Fibroblast of pulmonary artery (primary cell): ENCODE measurements at regions not wholly inside any gene's neighbourhood (a gene's known extent, or its start where the extent isn't known, plus 50 kb on each side); places are given as distances from the start of the nearest gene placed in this dataset.

Experiments
- DNase-seq: peaks from one replicate; pipeline ENCODE4 v3.0.0-alpha.2; 2010; ENCODE audit warnings: low read depth
- H3K4me3 ChIP-seq: replicated peaks from 2 replicates; pipeline ENCODE4 v1.5.1; 2011; ENCODE audit warnings: low read depth, mild to moderate bottlenecking, control low read depth, low read length, moderate library complexity
- CTCF ChIP-seq: IDR thresholded peaks from 2 replicates; pipeline ENCODE4 v1.5.1; 2011; ENCODE audit warnings: mild to moderate bottlenecking, control low read depth, low read length, inconsistent platforms; ENCODE audit errors: missing control alignments

GRCh38 chr9:14418301-14418940 lies 104.5 kb upstream of the NFIB start:
- H3K4me3 ChIP-seq: no peak overlapping the region
- peak; percentile 47 for DNase-seq
- no peak for TF ChIP-seq CTCF

DNA sequence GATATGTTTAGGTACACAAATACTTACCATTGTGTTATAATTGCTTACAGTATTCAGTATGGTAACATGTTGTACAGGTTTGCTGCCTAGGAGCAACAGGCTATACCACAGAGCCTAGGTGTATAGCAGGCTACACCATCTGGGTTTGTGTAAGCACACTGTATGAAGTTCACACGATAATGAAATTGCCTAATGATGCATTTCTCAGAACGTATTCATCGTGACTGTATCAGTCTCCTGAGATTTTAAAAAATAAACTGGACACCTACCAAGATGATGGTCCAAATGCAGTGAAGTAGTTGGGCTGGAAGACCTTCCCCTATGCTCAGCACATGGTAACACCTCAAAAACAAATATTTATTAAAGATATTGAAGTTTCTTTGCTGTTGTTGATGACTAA lies 103.3 kb upstream of the NFIB start:
- no peak overlapping the region for H3K4me3 ChIP-seq
- DNase-seq: peak; percentile 65
- no peak for TF ChIP-seq CTCF

DNA sequence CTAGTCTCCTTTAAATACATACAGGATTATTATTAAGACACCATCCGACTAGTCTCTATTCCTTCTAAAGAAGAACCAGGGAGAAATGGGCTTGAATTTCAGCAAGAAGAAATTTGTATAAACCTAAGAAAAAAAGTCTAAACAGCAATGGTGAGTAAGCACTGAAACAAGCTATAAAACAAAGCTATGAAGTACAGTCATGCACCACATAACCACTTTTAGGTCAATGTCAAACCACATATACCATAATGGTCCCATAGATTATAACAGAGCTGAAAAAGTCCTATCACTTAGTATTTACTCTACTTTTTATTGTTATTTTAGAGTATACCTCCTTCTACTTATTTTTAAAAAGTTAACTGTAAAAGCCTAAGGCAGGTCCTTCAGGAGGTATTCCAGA lies 102.0 kb upstream of the NFIB start:
- TF ChIP-seq CTCF: no peak
- DNase-seq: peak; percentile 50
- no peak overlapping the region for H3K4me3 ChIP-seq

DNA sequence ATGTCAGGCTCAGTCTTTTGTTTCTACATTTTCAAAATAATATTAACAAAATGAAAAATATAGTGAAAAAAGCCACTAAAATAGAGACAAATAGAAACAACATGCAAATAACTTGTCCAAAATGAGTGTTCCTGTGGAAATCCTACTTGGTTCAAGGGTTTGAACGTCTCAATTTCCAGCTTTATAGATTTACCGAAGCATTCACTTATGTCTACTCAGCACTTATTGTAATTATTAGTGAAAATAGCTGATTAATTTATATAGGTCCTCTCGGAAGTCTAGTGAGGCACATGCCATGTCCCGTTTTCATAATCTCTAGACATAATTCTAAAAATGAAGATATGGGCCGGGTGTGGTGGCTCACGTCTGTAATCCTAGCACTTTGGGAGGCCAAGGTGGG lies 99.9 kb upstream of the NFIB start:
- no peak overlapping the region for H3K4me3 ChIP-seq
- no peak for TF ChIP-seq CTCF
- DNase-seq: no peak

- no peak overlapping the region for H3K4me3 ChIP-seq
- TF ChIP-seq CTCF: no peak
- no peak for DNase-seq
Measured at GRCh38 chr9:14412775-14413174, 98.8 kb upstream of the NFIB start.

GRCh38 chr9:14406463-14406862 lies 92.5 kb upstream of the NFIB start:
- no peak overlapping the region for H3K4me3 ChIP-seq
- no peak for TF ChIP-seq CTCF
- no peak for DNase-seq

DNA sequence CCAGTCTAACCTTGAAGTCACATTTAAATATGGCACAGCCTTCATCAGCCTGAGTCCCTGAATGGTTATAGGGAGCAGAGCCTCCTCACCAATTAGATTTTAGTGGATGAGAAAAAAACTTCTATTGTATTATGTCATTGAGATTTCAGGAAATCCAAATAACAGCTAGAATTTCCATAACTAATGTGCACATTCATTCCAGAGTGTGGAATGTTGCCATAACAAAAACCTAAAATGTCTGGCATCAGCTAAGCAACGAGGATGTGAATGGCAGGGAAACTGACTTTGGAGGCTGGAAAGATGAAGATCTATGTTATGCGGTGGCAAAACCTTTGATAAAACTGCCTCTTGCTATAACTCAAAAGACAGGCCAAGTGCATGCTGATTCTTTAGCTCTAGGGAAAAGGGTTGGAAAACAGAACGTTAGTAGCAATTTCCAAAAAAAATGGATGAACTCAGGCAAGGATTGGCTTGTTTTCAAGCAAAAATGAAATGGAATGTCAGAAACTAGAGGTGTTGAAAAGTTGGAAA lies 91.3 kb upstream of the NFIB start:
- no peak for TF ChIP-seq CTCF
- no peak overlapping the region for H3K4me3 ChIP-seq
- no peak for DNase-seq
